Kidney (tissue), 13 donors: ENCODE measurements at regions not wholly inside any gene's neighbourhood (a gene's known extent, or its start where the extent isn't known, plus 50 kb on each side); places are given as distances from the start of the nearest gene placed in this dataset.

Source experiments
- DNase-seq, 5 donors: peaks; one replicate each; pipeline ENCODE4 v3.0.0-alpha.2; 2013 to 2020
- FAIRE-seq: peaks from 2 replicates; lab custom pipeline; 2012; peaks lifted over from hg19 to GRCh38; lab: Jason Lieb, UNC
- H3K27ac ChIP-seq, 2 donors: one replicate each; pipeline ENCODE4 v1.7.0; 2013; ENCODE audit warnings: low read depth in 2 of 2, low read length in 2 of 2, inconsistent platforms in 1 of 2
- H3K27me3 ChIP-seq: one replicate; pipeline ENCODE4 v1.7.1; 2013; ENCODE audit warnings: low read length, inconsistent platforms; ENCODE audit not compliant: control insufficient read depth, insufficient read depth
- H3K36me3 ChIP-seq, 3 donors: one replicate each; pipeline versions ENCODE4 v1.7.0 to v1.7.1; 2013; ENCODE audit warnings: low read length in 3 of 3, control low read depth in 1 of 3, inconsistent platforms in 1 of 3; ENCODE audit not compliant: insufficient read depth in 3 of 3, control insufficient read depth in 2 of 3
- H3K4me1 ChIP-seq, 3 donors: one replicate each; pipeline versions ENCODE4 v1.7.0 to v1.7.1; 2013; ENCODE audit warnings: low read length in 3 of 3, inconsistent platforms in 1 of 3, low read depth in 1 of 3; ENCODE audit not compliant: control insufficient read depth in 2 of 3, insufficient read depth in 2 of 3
- H3K4me3 ChIP-seq, 3 donors: one replicate each; pipeline versions ENCODE4 v1.7.0 to v1.8.1; 2013; ENCODE audit warnings: low read length in 3 of 3, control low read depth in 1 of 3, inconsistent platforms in 1 of 3
- H3K9ac ChIP-seq, 3 donors: one replicate each; pipeline versions ENCODE4 v1.7.0 to v1.7.1; 2013; ENCODE audit warnings: low read length in 3 of 3, control low read depth in 1 of 3, inconsistent platforms in 1 of 3
- H3K9me3 ChIP-seq, 3 donors: one replicate each; pipeline versions ENCODE4 v1.7.0 to v1.7.1; 2013; ENCODE audit warnings: low read length in 3 of 3, control low read depth in 1 of 3, inconsistent platforms in 1 of 3; ENCODE audit not compliant: control insufficient read depth in 2 of 3, insufficient read depth in 1 of 3
- intact Hi-C: fragments of 100-400 bp; cut with DNase I; formaldehyde crosslinking; loops from one replicate; pipeline ENCODE4 v1.11.1; 2022
- TF ChIP-seq, protein P1 (sequence below): IDR thresholded peaks from 3 replicates; pipeline ENCODE4 v1.5.1; 2012; ENCODE audit warnings: mild to moderate bottlenecking, moderate library complexity, borderline replicate concordance; ENCODE audit not compliant: insufficient read depth; ENCODE audit errors: extremely low read depth
- donor health status: control.
- donor health status: control.
- donor health status: control.
- donor health status: control.
- donor health status: control.
- donor health status: DM: yes; HTN: yes; CAD: no.
- donor health status: Normal renal cell carcinoma (clear cell type).

DNA sequence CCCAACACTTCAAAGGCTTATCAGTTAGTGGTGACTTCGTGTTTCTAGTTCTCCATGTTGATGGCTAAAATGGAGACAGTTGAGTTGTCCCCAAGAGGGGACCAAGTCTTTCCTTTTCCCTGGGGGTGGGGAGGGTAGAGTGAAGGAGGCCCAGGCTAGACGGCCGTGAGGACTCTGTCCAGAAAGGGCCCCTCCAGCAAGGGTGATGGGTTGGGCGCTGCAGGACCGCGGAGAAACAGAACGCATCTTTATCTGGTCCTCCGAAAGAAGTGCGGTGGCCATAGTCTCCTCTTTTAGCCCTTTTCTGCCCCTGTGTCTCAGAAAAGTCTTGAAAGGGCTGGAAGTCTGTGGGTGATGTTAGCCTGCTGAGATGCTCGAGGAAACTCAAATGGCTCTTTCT lies 153.2 kb downstream of the GLI2 start:
- no peak for DNase-seq
- Histone ChIP-seq H3K27me3 (no peaks in the 10 kb centered on the region), H3K27ac (no peak overlapping the region), H3K9me3 (no peaks in the 10 kb centered on the region), H3K36me3 (no peaks in the 10 kb centered on the region), H3K4me3 (no peak overlapping the region), H3K4me1 (peaks cover 0 to 3% (median 0%) of the 10 kb centered on the region in 3 donors), H3K9ac (no peak overlapping the region)
- TF ChIP-seq, protein P1, sequence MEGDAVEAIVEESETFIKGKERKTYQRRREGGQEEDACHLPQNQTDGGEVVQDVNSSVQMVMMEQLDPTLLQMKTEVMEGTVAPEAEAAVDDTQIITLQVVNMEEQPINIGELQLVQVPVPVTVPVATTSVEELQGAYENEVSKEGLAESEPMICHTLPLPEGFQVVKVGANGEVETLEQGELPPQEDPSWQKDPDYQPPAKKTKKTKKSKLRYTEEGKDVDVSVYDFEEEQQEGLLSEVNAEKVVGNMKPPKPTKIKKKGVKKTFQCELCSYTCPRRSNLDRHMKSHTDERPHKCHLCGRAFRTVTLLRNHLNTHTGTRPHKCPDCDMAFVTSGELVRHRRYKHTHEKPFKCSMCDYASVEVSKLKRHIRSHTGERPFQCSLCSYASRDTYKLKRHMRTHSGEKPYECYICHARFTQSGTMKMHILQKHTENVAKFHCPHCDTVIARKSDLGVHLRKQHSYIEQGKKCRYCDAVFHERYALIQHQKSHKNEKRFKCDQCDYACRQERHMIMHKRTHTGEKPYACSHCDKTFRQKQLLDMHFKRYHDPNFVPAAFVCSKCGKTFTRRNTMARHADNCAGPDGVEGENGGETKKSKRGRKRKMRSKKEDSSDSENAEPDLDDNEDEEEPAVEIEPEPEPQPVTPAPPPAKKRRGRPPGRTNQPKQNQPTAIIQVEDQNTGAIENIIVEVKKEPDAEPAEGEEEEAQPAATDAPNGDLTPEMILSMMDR = no peak
- intact Hi-C loops = no loop called here
- no peak for FAIRE-seq

DNA sequence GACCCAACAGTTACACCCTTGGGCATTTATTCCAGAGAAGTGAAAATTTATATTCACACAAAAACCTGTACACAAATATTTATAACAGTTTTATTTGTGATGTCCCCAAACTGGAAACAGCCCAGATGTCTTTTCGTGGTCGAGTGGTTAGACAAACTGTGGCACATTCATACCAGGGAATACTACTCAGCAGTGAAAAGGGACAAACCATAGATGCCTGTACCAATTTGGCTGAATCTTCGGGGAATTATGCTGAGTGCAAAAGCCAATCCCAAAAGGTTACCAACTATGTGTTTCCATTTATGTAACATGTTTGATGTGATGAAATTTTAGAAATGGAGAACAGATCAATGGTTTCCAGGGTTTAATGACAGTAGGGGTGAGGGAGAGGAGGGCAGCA lies 154.3 kb downstream of the GLI2 start:
- H3K4me1 ChIP-seq = peaks cover 0 to 3% (median 0%) of the 10 kb centered on the region in 3 donors
- no peaks in the 10 kb centered on the region for H3K9me3 ChIP-seq
- H3K4me3 ChIP-seq = no peak overlapping the region
- FAIRE-seq (no peak), DNase-seq (no peak)
- no peaks in the 10 kb centered on the region for H3K36me3 ChIP-seq
- no peak overlapping the region for H3K27ac ChIP-seq
- TF ChIP-seq, protein P1 = no peak
- intact Hi-C loops = no loop called here
- no peak overlapping the region for H3K9ac ChIP-seq
- H3K27me3 ChIP-seq = no peaks in the 10 kb centered on the region

DNA sequence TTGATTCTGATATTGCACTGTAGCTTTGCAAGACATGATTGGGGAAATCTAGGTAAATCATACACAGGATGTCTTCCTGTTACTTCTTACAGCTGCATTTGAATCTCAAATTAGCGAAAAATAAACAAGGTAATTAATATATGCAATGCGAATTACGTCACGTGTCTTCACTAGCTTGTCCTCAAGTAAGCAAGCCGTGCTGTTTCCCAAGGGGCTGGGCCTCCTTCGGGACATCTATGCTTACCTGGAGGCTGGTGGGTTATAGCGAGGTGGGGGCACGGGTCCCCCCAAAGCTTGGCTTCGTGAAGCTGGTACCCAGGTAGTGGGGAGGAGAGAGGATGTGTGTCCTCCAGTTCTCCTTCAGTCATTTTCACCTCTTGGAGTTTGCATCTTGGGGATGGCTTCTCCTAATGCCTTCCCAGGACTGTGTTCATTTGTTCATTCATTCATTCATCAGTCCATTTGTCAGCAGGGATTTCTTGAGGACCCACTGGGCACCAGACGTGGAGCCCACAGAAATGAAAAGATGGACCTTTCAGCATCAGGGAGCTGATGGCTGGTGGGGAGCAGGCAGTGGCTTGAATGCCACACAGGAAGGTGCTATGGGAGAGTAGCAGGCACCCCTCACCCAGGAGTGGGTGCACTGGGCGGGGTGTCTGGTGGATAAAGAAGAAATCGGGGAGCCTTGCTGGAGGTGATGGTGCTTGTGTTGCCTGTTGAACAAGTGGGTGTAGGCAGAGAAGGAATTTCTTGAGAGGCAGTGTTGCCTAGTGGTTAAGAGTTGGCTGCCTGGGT lies 155.1 kb downstream of the GLI2 start:
- Histone ChIP-seq H3K9me3 (no peaks in the 10 kb centered on the region), H3K36me3 (no peaks in the 10 kb centered on the region), H3K27ac (no peak overlapping the region), H3K4me3 (no peak overlapping the region), H3K4me1 (peaks cover 0 to 3% (median 0%) of the 10 kb centered on the region in 3 donors), H3K9ac (no peak overlapping the region), H3K27me3 (no peaks in the 10 kb centered on the region)
- no peak for DNase-seq
- FAIRE-seq = no peak
- TF ChIP-seq, protein P1 = no peak
- intact Hi-C loops = no loop called here
